ENCODE measurements at regions not wholly inside any gene's neighbourhood (a gene's known extent, or its start where the extent isn't known, plus 50 kb on each side); places are given as distances from the start of the nearest gene placed in this dataset.

- ChIA-PET CTCF (no interaction called here), POLR2A (no interaction called here)
- H3K4me3 Mint-ChIP-seq: no peak overlapping the region
- no peaks in the 10 kb centered on the region for H3K9me3 ChIP-seq (ENCODE audit: control extremely low read depth in 1 of 3, control insufficient read depth in 2 of 3, insufficient read depth in 1 of 3, low read length in 2 of 3)
- H3K27ac Mint-ChIP-seq: no peak overlapping the region
- DNase-seq (no peak), ATAC-seq (ENCODE audit: low read depth) (no peak)
- H3K27ac ChIP-seq (ENCODE audit: low read length in 2 of 2): no peak overlapping the region
- no peaks in the 10 kb centered on the region for H3K36me3 ChIP-seq (replicated peaks in 1 of 2; ENCODE audit: control extremely low read depth in 1 of 2, control insufficient read depth in 1 of 2, extremely low read depth in 1 of 2, insufficient read depth in 2 of 2, low read length in 1 of 2)
- no peak overlapping the region for H3K4me2 ChIP-seq (replicated peaks; ENCODE audit: low read depth, low read length, poor library complexity, severe bottlenecking)
- H3K4me1 ChIP-seq (ENCODE audit: control insufficient read depth in 2 of 2, insufficient read depth in 2 of 2, low read length in 2 of 2): no peaks in the 10 kb centered on the region
- H3K4me3 ChIP-seq (ENCODE audit: control extremely low read depth in 1 of 5, extremely low read depth in 1 of 5, insufficient read depth in 1 of 5, low read depth in 2 of 5, low read length in 4 of 5): no peak overlapping the region
- H4K20me1 ChIP-seq (ENCODE audit: control insufficient read depth, insufficient read depth, low read length, poor library complexity, severe bottlenecking): no peaks in the 10 kb centered on the region
- H3K9me3 Mint-ChIP-seq (ENCODE audit: insufficient read depth): no peaks in the 10 kb centered on the region
- H2AFZ ChIP-seq (ENCODE audit: insufficient read depth, low read depth, low read length, poor library complexity, severe bottlenecking): no peak overlapping the region
- no peaks in the 10 kb centered on the region for H3K4me1 Mint-ChIP-seq
- H3K9ac ChIP-seq (ENCODE audit: low read length): no peak overlapping the region
- no peaks in the 10 kb centered on the region for H3K79me2 ChIP-seq (ENCODE audit: control insufficient read depth, insufficient read depth, low read length)
- no CpG with 5 or more reads among the region's 2 CpGs for WGBS (ENCODE audit: insufficient coverage)
- no peaks in the 10 kb centered on the region for H3K27me3 Mint-ChIP-seq
- no peaks in the 10 kb centered on the region for H3K27me3 ChIP-seq (replicated peaks in 1 of 4; ENCODE audit: control extremely low read depth in 1 of 4, control insufficient read depth in 3 of 4, insufficient read depth in 4 of 4, low read length in 3 of 4)
- TF ChIP-seq CTCF (IDR thresholded peaks at IDR 0.05) (no peak), EZH2 (IDR thresholded peaks at IDR 0.05; ENCODE audit: borderline replicate concordance, insufficient read depth, low read depth, low read length, poor library complexity, severe bottlenecking) (no peak)
- intact Hi-C loops (cut with micrococcal nuclease): no loop called here
Measured at GRCh38 chr2:186254759-186255158, 231.3 kb upstream of the ZC3H15 start.

GRCh38 chr2:186255823-186256222 is 230.2 kb upstream of the ZC3H15 start:
- no peaks in the 10 kb centered on the region for H3K4me1 Mint-ChIP-seq
- POLR2A ChIA-PET: no interaction called here
- Histone ChIP-seq H4K20me1 (ENCODE audit: control insufficient read depth, insufficient read depth, low read length, poor library complexity, severe bottlenecking) (no peaks in the 10 kb centered on the region), H3K4me1 (ENCODE audit: control insufficient read depth in 2 of 2, insufficient read depth in 2 of 2, low read length in 2 of 2) (no peaks in the 10 kb centered on the region), H3K4me2 (replicated peaks; ENCODE audit: low read depth, low read length, poor library complexity, severe bottlenecking) (no peak overlapping the region), H3K27me3 (replicated peaks in 1 of 4; ENCODE audit: control extremely low read depth in 1 of 4, control insufficient read depth in 3 of 4, insufficient read depth in 4 of 4, low read length in 3 of 4) (no peaks in the 10 kb centered on the region), H3K36me3 (replicated peaks in 1 of 2; ENCODE audit: control extremely low read depth in 1 of 2, control insufficient read depth in 1 of 2, extremely low read depth in 1 of 2, insufficient read depth in 2 of 2, low read length in 1 of 2) (no peaks in the 10 kb centered on the region), H3K27ac (ENCODE audit: low read length in 2 of 2) (no peak overlapping the region), H3K79me2 (ENCODE audit: control insufficient read depth, insufficient read depth, low read length) (no peaks in the 10 kb centered on the region), H3K4me3 (ENCODE audit: control extremely low read depth in 1 of 5, extremely low read depth in 1 of 5, insufficient read depth in 1 of 5, low read depth in 2 of 5, low read length in 4 of 5) (no peak overlapping the region), H2AFZ (ENCODE audit: insufficient read depth, low read depth, low read length, poor library complexity, severe bottlenecking) (no peak overlapping the region), H3K9me3 (ENCODE audit: control extremely low read depth in 1 of 3, control insufficient read depth in 2 of 3, insufficient read depth in 1 of 3, low read length in 2 of 3) (no peaks in the 10 kb centered on the region), H3K9ac (ENCODE audit: low read length) (no peak overlapping the region)
- H3K9me3 Mint-ChIP-seq (ENCODE audit: insufficient read depth): no peaks in the 10 kb centered on the region
- intact Hi-C loops (cut with micrococcal nuclease): no loop called here
- TF ChIP-seq EZH2 (IDR thresholded peaks at IDR 0.05; ENCODE audit: borderline replicate concordance, insufficient read depth, low read depth, low read length, poor library complexity, severe bottlenecking): no peak
- TF ChIP-seq CTCF (IDR thresholded peaks at IDR 0.05): no peak
- no peaks in the 10 kb centered on the region for H3K27me3 Mint-ChIP-seq
- ATAC-seq (ENCODE audit: low read depth): no peak
- WGBS (ENCODE audit: insufficient coverage): 100% methylated on average over 3 of the region's 4 CpGs
- no peak overlapping the region for H3K27ac Mint-ChIP-seq
- no peak overlapping the region for H3K4me3 Mint-ChIP-seq
- CTCF ChIA-PET: no interaction called here
- no peak for DNase-seq
